NT2/D1 (cell line): ENCODE measurements at regions not wholly inside any gene's neighbourhood (a gene's known extent, or its start where the extent isn't known, plus 50 kb on each side); places are given as distances from the start of the nearest gene placed in this dataset.

Experiments
- SUZ12 ChIP-seq: IDR thresholded peaks from 2 replicates; pipeline ENCODE4 v1.6.1; 2011; ENCODE audit not compliant: insufficient read length, insufficient read depth; ENCODE audit errors: extremely low read depth
- YY1 ChIP-seq: IDR thresholded peaks from 2 replicates; pipeline ENCODE4 v1.6.1; 2011; ENCODE audit not compliant: insufficient read length, insufficient read depth
- ZNF274 ChIP-seq: IDR thresholded peaks from 2 replicates; pipeline ENCODE4 v1.6.1; 2011; ENCODE audit warnings: mild to moderate bottlenecking, low read depth, low read length

DNA sequence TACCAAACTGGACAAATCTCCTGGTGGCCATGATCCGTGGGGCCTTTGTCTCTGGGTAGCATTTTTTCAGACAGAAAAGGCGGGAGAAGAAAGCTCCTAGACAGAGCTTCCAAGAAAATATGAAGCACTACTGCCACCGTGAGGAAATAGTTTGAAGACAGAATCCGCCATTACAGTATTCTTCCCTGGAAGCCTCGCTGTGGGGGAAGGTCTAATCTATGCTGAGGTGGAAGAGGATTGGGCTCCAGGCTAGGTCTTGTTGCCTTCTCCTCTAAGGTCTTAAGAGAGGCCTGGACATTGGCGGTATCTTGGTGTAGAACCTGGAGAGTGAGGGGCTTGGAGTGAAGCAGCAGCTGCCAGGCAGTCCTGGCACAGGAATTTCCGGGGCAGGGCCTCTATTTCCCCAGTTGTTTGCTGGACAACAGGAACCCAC is 218.9 kb downstream of the OR13H1 start:
- no peak for TF ChIP-seq YY1
- TF ChIP-seq ZNF274: no peak
- TF ChIP-seq SUZ12: no peak
